GM21367 (cell line): ENCODE measurements at regions not wholly inside any gene's neighbourhood (a gene's known extent, or its start where the extent isn't known, plus 50 kb on each side); places are given as distances from the start of the nearest gene placed in this dataset.

ENCODE experiments used
- ATAC-seq: cut with Tn5 transposase; IDR thresholded peaks from one replicate; pipeline ENCODE4 v1.9.1; 2021; ENCODE audit not compliant: unreplicated experiment

GRCh38 chr1:101316799-101317198 is 80.0 kb downstream of the S1PR1 start:
- no peak for ATAC-seq

- no peak for ATAC-seq
These were observed 80.8 kb downstream of the S1PR1 start for GRCh38 chr1:101317590-101317989.

GRCh38 chr1:101323535-101323934 is 86.7 kb downstream of the S1PR1 start:
- ATAC-seq: no peak

- ATAC-seq: no peak
These were observed 88.3 kb downstream of the S1PR1 start for GRCh38 chr1:101325144-101325543.

GRCh38 chr1:101330427-101331130 is 93.8 kb downstream of the S1PR1 start:
- ATAC-seq: no peak

- ATAC-seq: no peak
These were observed 95.0 kb downstream of the S1PR1 start for GRCh38 chr1:101331794-101332193.

GRCh38 chr1:101332633-101333032 is 95.8 kb downstream of the S1PR1 start:
- ATAC-seq: no peak

- ATAC-seq: no peak
These were observed 96.4 kb downstream of the S1PR1 start for GRCh38 chr1:101333186-101333585.

- no peak for ATAC-seq
These were observed 101.1 kb downstream of the S1PR1 start for GRCh38 chr1:101337968-101338367.

GRCh38 chr1:101338714-101339430 is 102.1 kb downstream of the S1PR1 start:
- ATAC-seq: no peak

GRCh38 chr1:101344745-101345144 is 107.9 kb downstream of the S1PR1 start:
- no peak for ATAC-seq

- no peak for ATAC-seq
These were observed 109.6 kb downstream of the S1PR1 start for GRCh38 chr1:101346419-101346818.

- no peak for ATAC-seq
These were observed 119.2 kb downstream of the S1PR1 start for GRCh38 chr1:101356013-101356412.

- peak; percentile 14 for ATAC-seq
These were observed 120.0 kb downstream of the S1PR1 start for GRCh38 chr1:101356604-101357443.

- ATAC-seq: peak; percentile 98
These were observed 120.7 kb downstream of the S1PR1 start for GRCh38 chr1:101357444-101357986.

- no peak for ATAC-seq
These were observed 123.7 kb downstream of the S1PR1 start for GRCh38 chr1:101360506-101360905.

GRCh38 chr1:101363891-101364318 is 127.1 kb downstream of the S1PR1 start:
- peak; percentile 41 for ATAC-seq

GRCh38 chr1:101364370-101365120 is 127.7 kb downstream of the S1PR1 start:
- peak; percentile 52 for ATAC-seq

- ATAC-seq: no peak
These were observed 128.4 kb downstream of the S1PR1 start for GRCh38 chr1:101365186-101365585.

- no peak for ATAC-seq
These were observed 129.1 kb downstream of the S1PR1 start for GRCh38 chr1:101365878-101366277.
